ENCODE measurements at regions not wholly inside any gene's neighbourhood (a gene's known extent, or its start where the extent isn't known, plus 50 kb on each side); places are given as distances from the start of the nearest gene placed in this dataset.

DNA sequence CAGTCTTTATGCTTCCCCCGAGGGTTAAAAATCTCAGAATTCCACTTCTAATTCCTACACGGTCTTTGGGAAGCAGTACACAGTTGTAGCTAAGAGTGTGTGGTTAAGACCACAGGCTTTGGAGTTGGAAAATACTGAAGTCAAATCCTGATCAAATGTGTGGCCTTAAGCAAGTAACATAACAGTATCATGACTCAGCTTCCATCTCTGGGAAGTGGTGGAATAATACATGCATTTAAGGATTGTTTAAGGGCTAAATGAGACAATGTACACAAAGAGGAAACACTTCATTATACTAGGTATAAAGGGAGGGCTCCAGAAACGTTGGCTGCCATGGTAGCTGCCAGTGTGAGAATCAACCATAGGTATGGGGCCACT, 71.5 kb downstream of the FAT3 start:
- H3K4me3 ChIP-seq: no peak overlapping the region
- H3K9me3 ChIP-seq (ENCODE audit: low read depth): no peaks in the 10 kb centered on the region
- H4K20me1 ChIP-seq (ENCODE audit: insufficient read depth): no peaks in the 10 kb centered on the region
- no peak for TF ChIP-seq EZH2phosphoT487 (IDR thresholded peaks at IDR 0.05; ENCODE audit: insufficient read depth, low read depth)
- no peak for TF ChIP-seq EZH2 (IDR thresholded peaks at IDR 0.05; ENCODE audit: insufficient read depth, poor library complexity, severe bottlenecking)
- no peak overlapping the region for H3K9ac ChIP-seq
- no peaks in the 10 kb centered on the region for H3K9me2 ChIP-seq (ENCODE audit: insufficient read depth)
- in situ Hi-C loops (cut with MboI): no loop called here
- no peaks in the 10 kb centered on the region for H3K27me3 ChIP-seq (replicated peaks; ENCODE audit: insufficient read depth)
- H3K27ac ChIP-seq: 0 out of 2 replicates have a peak overlapping the region, but pooled peaks have one; percentile 21
- H3K79me2 ChIP-seq (ENCODE audit: insufficient read depth): no peaks in the 10 kb centered on the region
- peak overlapping the region; percentile 3 for H3K4me2 ChIP-seq (ENCODE audit: unreplicated experiment)
- no peak overlapping the region for H2AFZ ChIP-seq
- 37 to 38% methylated on average over 3 of the region's 3 CpGs for WGBS, 2 experiments (ENCODE audit: low coverage in 1 of 2, low lambda C conversion rate in 2 of 2, missing lambda C conversion rate in 2 of 2)
- H3K4me1 ChIP-seq (ENCODE audit: insufficient read depth): peaks cover 12% of the 10 kb centered on the region
- no peaks in the 10 kb centered on the region for H3K36me3 ChIP-seq (ENCODE audit: low read depth)
- peak; percentile 45 for DNase-seq
- H3F3A ChIP-seq (ENCODE audit: insufficient read depth): peaks cover 14% of the 10 kb centered on the region; the same call in 1 of the 2 replicates

DNA sequence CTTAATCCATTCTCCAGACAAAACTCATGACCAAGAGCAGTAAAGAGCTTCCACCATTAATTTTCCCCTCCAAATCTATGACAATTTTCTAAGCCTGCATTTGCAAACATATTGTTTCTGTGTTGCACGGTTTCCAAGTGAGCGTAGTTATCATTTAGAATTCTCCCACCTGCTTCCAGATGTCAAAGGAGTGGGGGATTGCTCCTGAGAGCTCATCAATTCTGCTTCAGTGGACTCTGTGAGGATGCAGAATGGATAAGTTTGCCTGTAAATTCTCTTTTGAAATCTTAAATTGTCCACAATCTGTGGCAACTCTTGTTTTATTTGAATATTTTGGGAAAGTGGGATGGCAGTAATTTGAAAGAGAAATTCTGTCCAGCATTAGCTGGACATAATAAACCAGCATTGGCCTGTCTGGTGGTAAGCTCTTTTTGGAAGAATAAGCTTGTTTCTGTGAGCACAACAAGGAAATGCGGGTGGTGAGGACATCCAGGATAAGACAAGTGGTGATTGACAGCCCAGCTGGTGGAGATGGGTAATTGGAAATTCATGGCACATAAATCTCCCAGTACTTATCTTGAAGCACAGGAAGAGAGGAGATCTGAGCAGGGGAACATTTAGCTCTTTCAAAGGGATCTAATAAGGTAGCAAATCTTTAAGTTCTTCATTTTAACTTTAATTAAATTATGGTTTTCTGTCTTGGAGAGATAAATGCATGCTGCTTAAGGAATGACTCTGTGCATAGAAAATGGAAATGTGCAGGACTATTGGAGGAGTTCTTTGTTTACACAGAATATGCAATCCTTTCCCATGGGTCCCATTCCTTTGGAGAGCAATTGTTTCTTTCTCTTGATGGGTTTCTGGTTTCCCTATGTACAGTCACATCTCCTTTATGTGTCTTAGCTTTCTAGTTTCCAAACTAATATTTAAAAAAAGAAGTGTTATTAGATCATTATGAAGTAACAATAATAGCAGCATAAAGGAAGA, 73.2 kb downstream of the FAT3 start:
- no peak overlapping the region for H3K4me2 ChIP-seq (ENCODE audit: unreplicated experiment)
- no peaks in the 10 kb centered on the region for H4K20me1 ChIP-seq (ENCODE audit: insufficient read depth)
- TF ChIP-seq EZH2phosphoT487 (IDR thresholded peaks at IDR 0.05; ENCODE audit: insufficient read depth, low read depth): no peak
- TF ChIP-seq EZH2 (IDR thresholded peaks at IDR 0.05; ENCODE audit: insufficient read depth, poor library complexity, severe bottlenecking): no peak
- DNase-seq: no peak
- H3K9ac ChIP-seq: no peak overlapping the region
- H3K36me3 ChIP-seq (ENCODE audit: low read depth): no peaks in the 10 kb centered on the region
- no peaks in the 10 kb centered on the region for H3K27me3 ChIP-seq (replicated peaks; ENCODE audit: insufficient read depth)
- no peaks in the 10 kb centered on the region for H3K79me2 ChIP-seq (ENCODE audit: insufficient read depth)
- peaks cover 17% of the 10 kb centered on the region; the same call in 1 of the 2 replicates for H3F3A ChIP-seq (ENCODE audit: insufficient read depth)
- peaks cover 18% of the 10 kb centered on the region for H3K4me1 ChIP-seq (ENCODE audit: insufficient read depth)
- H3K9me3 ChIP-seq (ENCODE audit: low read depth): no peaks in the 10 kb centered on the region
- in situ Hi-C loops (cut with MboI): no loop called here
- no peak overlapping the region for H3K4me3 ChIP-seq
- WGBS, 2 experiments (ENCODE audit: low coverage in 1 of 2, low lambda C conversion rate in 2 of 2, missing lambda C conversion rate in 2 of 2): 73 to 78% methylated on average over 3 of the region's 3 CpGs
- no peak overlapping the region for H3K27ac ChIP-seq
- no peaks in the 10 kb centered on the region for H3K9me2 ChIP-seq (ENCODE audit: insufficient read depth)
- H2AFZ ChIP-seq: no peak overlapping the region

DNA sequence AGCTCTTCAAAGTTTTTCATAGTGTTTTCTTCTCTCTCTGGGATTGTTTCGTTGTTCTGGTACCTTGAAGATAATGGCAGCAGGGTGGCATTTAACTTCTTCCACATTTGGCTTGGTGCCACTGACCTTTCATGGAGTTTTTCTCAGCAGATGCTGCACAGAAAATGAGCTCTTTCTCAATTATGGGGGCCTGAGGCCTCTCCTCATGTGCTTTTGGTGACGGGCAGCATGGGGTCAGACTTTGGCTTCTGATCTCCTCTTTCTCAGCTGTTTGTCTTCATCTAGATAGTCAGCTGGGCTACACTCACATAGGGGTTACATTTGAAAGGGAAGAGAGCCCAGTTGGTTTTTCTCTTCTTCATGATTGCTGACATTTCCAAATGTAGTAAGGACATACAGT, 76.3 kb downstream of the FAT3 start:
- H3K36me3 ChIP-seq (ENCODE audit: low read depth): no peaks in the 10 kb centered on the region
- H3K4me2 ChIP-seq (ENCODE audit: unreplicated experiment): no peak overlapping the region
- H3K27me3 ChIP-seq (replicated peaks; ENCODE audit: insufficient read depth): no peaks in the 10 kb centered on the region
- H3F3A ChIP-seq (ENCODE audit: insufficient read depth): peaks cover 6% of the 10 kb centered on the region; the same call in 1 of the 2 replicates
- TF ChIP-seq EZH2 (IDR thresholded peaks at IDR 0.05; ENCODE audit: insufficient read depth, poor library complexity, severe bottlenecking) (no peak), EZH2phosphoT487 (IDR thresholded peaks at IDR 0.05; ENCODE audit: insufficient read depth, low read depth) (no peak)
- no peak overlapping the region for H3K4me3 ChIP-seq
- WGBS, 2 experiments (ENCODE audit: low coverage in 1 of 2, low lambda C conversion rate in 2 of 2, missing lambda C conversion rate in 2 of 2): 87 to 98% methylated on average over 2 of the region's 2 CpGs
- no peaks in the 10 kb centered on the region for H3K9me3 ChIP-seq (ENCODE audit: low read depth)
- no peaks in the 10 kb centered on the region for H3K9me2 ChIP-seq (ENCODE audit: insufficient read depth)
- no peaks in the 10 kb centered on the region for H3K79me2 ChIP-seq (ENCODE audit: insufficient read depth)
- no peak for DNase-seq
- no peak overlapping the region for H2AFZ ChIP-seq
- H3K4me1 ChIP-seq (ENCODE audit: insufficient read depth): peaks cover 11% of the 10 kb centered on the region
- in situ Hi-C loops (cut with MboI): no loop called here
- no peaks in the 10 kb centered on the region for H4K20me1 ChIP-seq (ENCODE audit: insufficient read depth)
- H3K27ac ChIP-seq: no peak overlapping the region
- H3K9ac ChIP-seq: no peak overlapping the region

DNA sequence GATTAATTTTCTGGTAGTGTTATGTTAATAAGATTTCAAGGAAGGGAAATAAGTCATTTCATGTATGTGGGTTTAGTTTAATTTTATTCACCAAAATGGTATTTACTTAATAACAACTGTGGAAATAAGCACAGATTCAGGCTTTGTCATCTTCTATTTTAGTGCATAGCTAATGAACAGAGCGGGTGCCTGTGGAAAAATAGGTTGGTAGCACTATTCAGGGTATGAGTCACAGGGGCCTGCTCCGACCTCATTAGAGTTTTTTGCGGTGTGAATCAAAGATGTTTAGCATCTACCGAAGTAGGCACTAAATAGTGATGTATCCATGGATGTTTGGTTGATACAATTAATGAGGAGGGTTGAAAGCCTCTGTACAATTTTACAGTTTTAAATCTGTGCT, 78.2 kb downstream of the FAT3 start:
- H3K9me2 ChIP-seq (ENCODE audit: insufficient read depth): no peaks in the 10 kb centered on the region
- H4K20me1 ChIP-seq (ENCODE audit: insufficient read depth): no peaks in the 10 kb centered on the region
- peaks cover 9% of the 10 kb centered on the region for H3K4me1 ChIP-seq (ENCODE audit: insufficient read depth)
- H3K9me3 ChIP-seq (ENCODE audit: low read depth): no peaks in the 10 kb centered on the region
- no peak overlapping the region for H2AFZ ChIP-seq
- WGBS, 2 experiments (ENCODE audit: low coverage in 1 of 2, low lambda C conversion rate in 2 of 2, missing lambda C conversion rate in 2 of 2): 18 to 25% methylated on average over 4 of the region's 4 CpGs
- no peak overlapping the region for H3K9ac ChIP-seq
- no peaks in the 10 kb centered on the region for H3K27me3 ChIP-seq (replicated peaks; ENCODE audit: insufficient read depth)
- H3K4me2 ChIP-seq (ENCODE audit: unreplicated experiment): peak overlapping the region; percentile 27
- peak; percentile 77 for DNase-seq
- in situ Hi-C loops (cut with MboI): no loop called here
- peak overlapping the region; percentile 20; the same call in 1 of the 2 replicates for H3K27ac ChIP-seq
- H3K79me2 ChIP-seq (ENCODE audit: insufficient read depth): no peaks in the 10 kb centered on the region
- no peaks in the 10 kb centered on the region for H3K36me3 ChIP-seq (ENCODE audit: low read depth)
- H3K4me3 ChIP-seq: no peak overlapping the region
- H3F3A ChIP-seq (ENCODE audit: insufficient read depth): 0 out of 2 replicates have a peak, but pooled peaks cover 3% of the 10 kb centered on the region
- no peak for TF ChIP-seq EZH2phosphoT487 (IDR thresholded peaks at IDR 0.05; ENCODE audit: insufficient read depth, low read depth)
- TF ChIP-seq EZH2 (IDR thresholded peaks at IDR 0.05; ENCODE audit: insufficient read depth, poor library complexity, severe bottlenecking): no peak

Data from GM23248 (cell line).